ENCODE measurements at regions not wholly inside any gene's neighbourhood (a gene's known extent, or its start where the extent isn't known, plus 50 kb on each side); places are given as distances from the start of the nearest gene placed in this dataset.

DNA sequence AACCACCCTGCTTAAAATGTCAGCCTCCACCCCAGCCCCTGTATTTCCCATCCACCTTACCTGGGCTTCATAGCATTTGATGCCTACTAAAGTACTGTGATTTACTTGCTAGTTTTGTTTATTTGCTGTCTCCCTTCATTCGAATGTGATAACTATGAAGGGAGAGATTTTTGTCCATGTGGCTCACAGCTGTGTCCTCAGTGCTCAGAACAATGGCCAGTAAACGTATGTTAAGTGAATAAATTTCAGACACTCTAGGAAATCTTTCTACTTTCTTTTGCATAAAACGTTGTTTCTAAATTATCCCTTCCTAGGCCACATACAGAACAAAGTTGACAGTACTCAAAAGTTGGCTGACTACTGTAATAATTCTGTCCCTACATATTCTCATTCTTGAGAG, 114.7 kb upstream of the OTUD4 start:
- TF ChIP-seq, protein P1, sequence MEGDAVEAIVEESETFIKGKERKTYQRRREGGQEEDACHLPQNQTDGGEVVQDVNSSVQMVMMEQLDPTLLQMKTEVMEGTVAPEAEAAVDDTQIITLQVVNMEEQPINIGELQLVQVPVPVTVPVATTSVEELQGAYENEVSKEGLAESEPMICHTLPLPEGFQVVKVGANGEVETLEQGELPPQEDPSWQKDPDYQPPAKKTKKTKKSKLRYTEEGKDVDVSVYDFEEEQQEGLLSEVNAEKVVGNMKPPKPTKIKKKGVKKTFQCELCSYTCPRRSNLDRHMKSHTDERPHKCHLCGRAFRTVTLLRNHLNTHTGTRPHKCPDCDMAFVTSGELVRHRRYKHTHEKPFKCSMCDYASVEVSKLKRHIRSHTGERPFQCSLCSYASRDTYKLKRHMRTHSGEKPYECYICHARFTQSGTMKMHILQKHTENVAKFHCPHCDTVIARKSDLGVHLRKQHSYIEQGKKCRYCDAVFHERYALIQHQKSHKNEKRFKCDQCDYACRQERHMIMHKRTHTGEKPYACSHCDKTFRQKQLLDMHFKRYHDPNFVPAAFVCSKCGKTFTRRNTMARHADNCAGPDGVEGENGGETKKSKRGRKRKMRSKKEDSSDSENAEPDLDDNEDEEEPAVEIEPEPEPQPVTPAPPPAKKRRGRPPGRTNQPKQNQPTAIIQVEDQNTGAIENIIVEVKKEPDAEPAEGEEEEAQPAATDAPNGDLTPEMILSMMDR (IDR thresholded peaks at IDR 0.05 in 2 of 3, conservative IDR thresholded peaks at IDR 0.05 in 1 of 3; ENCODE audit: control insufficient read depth in 2 of 3, extremely low read depth in 1 of 3, insufficient read depth in 1 of 3, low read depth in 3 of 3, low read length in 3 of 3): no peak
- TF ChIP-seq GABPA (IDR thresholded peaks at IDR 0.05; ENCODE audit: low read depth) (no peak), HDGF (IDR thresholded peaks at IDR 0.05) (no peak), POLR2A (IDR thresholded peaks at IDR 0.05; ENCODE audit: low read depth, low read length) (no peak), ZSCAN29 (IDR thresholded peaks at IDR 0.05) (no peak), ZBTB4 (CRISPR knock-in tag; IDR thresholded peaks at IDR 0.05) (no peak)

All from GM12878 (cell line).